Natural killer cell (primary cell): ENCODE measurements at regions not wholly inside any gene's neighbourhood (a gene's known extent, or its start where the extent isn't known, plus 50 kb on each side); places are given as distances from the start of the nearest gene placed in this dataset.
"Not testable (repeated sequence)": the region's sequence is repeated elsewhere in the genome, so short reads cannot be mapped to it uniquely, and the experiment has no call there.

Experiments used
- ATAC-seq, 3 donors: fragments of 150-1000 bp in 2 of 3; fragments of 200-7000 bp in 1 of 3; cut with Tn5 transposase; 1 replicate in 1 of 3; 2 replicates in 2 of 3; pipeline ENCODE4 v1.10.0; 2021; ENCODE audit warnings: mild to moderate bottlenecking in 2 of 3, moderate library complexity in 2 of 3
- DNase-seq, 2 donors: peaks; one replicate each; pipeline versions ENCODE4 v3.0.0 to v3.0.0-alpha.2; 2013 to 2021; ENCODE audit warnings: mixed read lengths in 1 of 2
- H3K27ac ChIP-seq: one replicate; pipeline ENCODE4 v1.5.1; 2013; ENCODE audit warnings: mild to moderate bottlenecking, low read length
- H3K27me3 ChIP-seq: one replicate; pipeline ENCODE4 v1.6.1; 2013; ENCODE audit warnings: low read length; ENCODE audit not compliant: control insufficient read depth, insufficient read depth
- H3K36me3 ChIP-seq: one replicate; pipeline ENCODE4 v1.6.1; 2013; ENCODE audit warnings: low read length; ENCODE audit not compliant: control insufficient read depth, insufficient read depth
- H3K4me1 ChIP-seq: one replicate; pipeline ENCODE4 v1.6.1; 2013; ENCODE audit warnings: low read length; ENCODE audit not compliant: control insufficient read depth, insufficient read depth
- H3K4me3 ChIP-seq: one replicate; pipeline ENCODE4 v1.5.1; 2013; ENCODE audit warnings: low read length
- H3K9me3 ChIP-seq: one replicate; pipeline ENCODE4 v1.6.1; 2013; ENCODE audit warnings: low read length; ENCODE audit not compliant: control insufficient read depth, insufficient read depth
- H3K27ac Mint-ChIP-seq, 2 donors: one replicate each; pipeline ENCODE4 v1.8.0; 2022; ENCODE audit warnings: mild to moderate bottlenecking in 2 of 2, mixed read lengths in 2 of 2, moderate library complexity in 1 of 2
- H3K27me3 Mint-ChIP-seq, 2 donors: one replicate each; pipeline ENCODE4 v1.8.0; 2022; ENCODE audit warnings: low read depth in 2 of 2, mixed read lengths in 2 of 2
- H3K36me3 Mint-ChIP-seq: one replicate; pipeline ENCODE4 v1.8.0; 2022; ENCODE audit warnings: mixed read lengths
- H3K4me1 Mint-ChIP-seq, 2 donors: one replicate each; pipeline ENCODE4 v1.8.0; 2022; ENCODE audit warnings: mixed read lengths in 2 of 2
- H3K4me3 Mint-ChIP-seq: one replicate; pipeline ENCODE4 v1.8.0; 2022; ENCODE audit warnings: mild to moderate bottlenecking, moderate library complexity, mixed read lengths
- H3K9me3 Mint-ChIP-seq, 2 donors: one replicate each; pipeline ENCODE4 v1.8.0; 2022; ENCODE audit warnings: mixed read lengths in 2 of 2
- WGBS: methylation state at CpG from one replicate; pipeline ENCODE4 v1.1.7; 2013; ENCODE audit warnings: missing lambda C conversion rate; ENCODE audit not compliant: insufficient coverage; 5-methylcytosine and 5-hydroxymethylcytosine counted together
- intact Hi-C: fragments of 100-400 bp; cut with micrococcal nuclease; formaldehyde crosslinking; loops from one replicate; pipeline ENCODE4 v1.14.2; 2022
- TF ChIP-seq, protein P1 (sequence below): fragments of 200-600 bp; IDR thresholded peaks from one replicate; pipeline ENCODE4 v1.8.0; 2022; ENCODE audit warnings: antibody characterized with exemption

DNA sequence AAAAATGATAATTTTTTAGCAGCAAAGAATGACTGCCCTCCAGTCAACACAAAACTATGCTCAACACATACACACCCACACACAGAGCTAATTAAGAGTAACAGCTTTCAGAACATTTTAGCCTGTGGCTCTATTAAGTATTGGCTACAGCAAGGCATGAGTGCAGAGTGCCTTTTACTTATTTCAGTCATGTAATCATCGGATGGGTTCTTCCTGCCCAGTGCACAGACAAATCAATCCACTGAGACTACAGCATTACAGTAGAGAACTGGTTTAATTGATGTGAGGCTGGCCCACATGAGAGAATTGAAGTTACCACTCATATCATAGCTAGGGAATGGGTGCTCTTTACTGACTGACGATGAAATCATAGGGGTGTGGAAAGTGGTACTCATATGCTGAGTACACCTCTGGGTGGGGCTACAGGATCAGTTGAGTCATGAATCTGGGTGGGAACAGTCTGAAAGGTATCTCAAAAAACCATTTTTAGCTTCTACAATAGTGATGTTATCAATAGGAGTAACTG lies 241.0 kb downstream of the FSIP2 start:
- DNase-seq (no peak), ATAC-seq (no peak)
- Mint-ChIP-seq H3K27ac (no peak overlapping the region), H3K4me3 (no peak overlapping the region), H3K36me3 (peaks cover 7% of the 10 kb centered on the region), H3K4me1 (no peaks in the 10 kb centered on the region), H3K9me3 (peaks cover 5 to 14% of the 10 kb centered on the region in 2 donors), H3K27me3 (no peaks in the 10 kb centered on the region)
- no peaks in the 10 kb centered on the region for H3K4me1 ChIP-seq
- H3K9me3 ChIP-seq, result no peaks in the 10 kb centered on the region
- WGBS, result 80% methylated on average over 2 of the region's 2 CpGs
- no peaks in the 10 kb centered on the region for H3K36me3 ChIP-seq
- no peak overlapping the region for H3K4me3 ChIP-seq
- intact Hi-C loops, result no loop called here
- H3K27ac ChIP-seq, result no peak overlapping the region
- no peaks in the 10 kb centered on the region for H3K27me3 ChIP-seq
- TF ChIP-seq, protein P1, sequence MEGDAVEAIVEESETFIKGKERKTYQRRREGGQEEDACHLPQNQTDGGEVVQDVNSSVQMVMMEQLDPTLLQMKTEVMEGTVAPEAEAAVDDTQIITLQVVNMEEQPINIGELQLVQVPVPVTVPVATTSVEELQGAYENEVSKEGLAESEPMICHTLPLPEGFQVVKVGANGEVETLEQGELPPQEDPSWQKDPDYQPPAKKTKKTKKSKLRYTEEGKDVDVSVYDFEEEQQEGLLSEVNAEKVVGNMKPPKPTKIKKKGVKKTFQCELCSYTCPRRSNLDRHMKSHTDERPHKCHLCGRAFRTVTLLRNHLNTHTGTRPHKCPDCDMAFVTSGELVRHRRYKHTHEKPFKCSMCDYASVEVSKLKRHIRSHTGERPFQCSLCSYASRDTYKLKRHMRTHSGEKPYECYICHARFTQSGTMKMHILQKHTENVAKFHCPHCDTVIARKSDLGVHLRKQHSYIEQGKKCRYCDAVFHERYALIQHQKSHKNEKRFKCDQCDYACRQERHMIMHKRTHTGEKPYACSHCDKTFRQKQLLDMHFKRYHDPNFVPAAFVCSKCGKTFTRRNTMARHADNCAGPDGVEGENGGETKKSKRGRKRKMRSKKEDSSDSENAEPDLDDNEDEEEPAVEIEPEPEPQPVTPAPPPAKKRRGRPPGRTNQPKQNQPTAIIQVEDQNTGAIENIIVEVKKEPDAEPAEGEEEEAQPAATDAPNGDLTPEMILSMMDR, result no peak

- Mint-ChIP-seq H3K9me3 (peaks cover 9 to 17% of the 10 kb centered on the region in 2 donors), H3K4me3 (no peak overlapping the region)
Observed at GRCh38 chr2:185980944-185981343, 242.3 kb downstream of the FSIP2 start.

GRCh38 chr2:185984670-185985069 lies 246.1 kb downstream of the FSIP2 start:
- H3K27me3 ChIP-seq, result no peaks in the 10 kb centered on the region
- no peaks in the 10 kb centered on the region for H3K36me3 ChIP-seq
- DNase-seq (no peak), ATAC-seq (no peak)
- H3K4me1 ChIP-seq, result no peaks in the 10 kb centered on the region
- WGBS, result 90% methylated on average over 1 of the region's 1 CpG
- TF ChIP-seq, protein P1, result no peak
- Mint-ChIP-seq H3K27me3 (no peaks in the 10 kb centered on the region), H3K27ac (no peak overlapping the region), H3K4me1 (no peaks in the 10 kb centered on the region), H3K36me3 (no peaks in the 10 kb centered on the region), H3K4me3 (no peak overlapping the region), H3K9me3 (peaks cover 11 to 20% of the 10 kb centered on the region in 2 donors)
- intact Hi-C loops, result no loop called here
- H3K9me3 ChIP-seq, result no peaks in the 10 kb centered on the region
- H3K4me3 ChIP-seq, result no peak overlapping the region
- no peak overlapping the region for H3K27ac ChIP-seq

More at GRCh38 chr2:185980944-185981343, 242.3 kb downstream of the FSIP2 start:
- TF ChIP-seq, protein P1, result no peak
- intact Hi-C loops, result no loop called here
- Mint-ChIP-seq H3K36me3 (peaks cover 7% of the 10 kb centered on the region), H3K27me3 (no peaks in the 10 kb centered on the region), H3K27ac (no peak overlapping the region), H3K4me1 (no peaks in the 10 kb centered on the region)
- no peak for DNase-seq
- H3K9me3 ChIP-seq, result no peaks in the 10 kb centered on the region
- ATAC-seq, result no peak
- H3K27me3 ChIP-seq, result no peaks in the 10 kb centered on the region
- no peak overlapping the region for H3K4me3 ChIP-seq
- no peaks in the 10 kb centered on the region for H3K4me1 ChIP-seq
- no peak overlapping the region for H3K27ac ChIP-seq
- WGBS, result 85% methylated on average over 2 of the region's 3 CpGs
- no peaks in the 10 kb centered on the region for H3K36me3 ChIP-seq

DNA sequence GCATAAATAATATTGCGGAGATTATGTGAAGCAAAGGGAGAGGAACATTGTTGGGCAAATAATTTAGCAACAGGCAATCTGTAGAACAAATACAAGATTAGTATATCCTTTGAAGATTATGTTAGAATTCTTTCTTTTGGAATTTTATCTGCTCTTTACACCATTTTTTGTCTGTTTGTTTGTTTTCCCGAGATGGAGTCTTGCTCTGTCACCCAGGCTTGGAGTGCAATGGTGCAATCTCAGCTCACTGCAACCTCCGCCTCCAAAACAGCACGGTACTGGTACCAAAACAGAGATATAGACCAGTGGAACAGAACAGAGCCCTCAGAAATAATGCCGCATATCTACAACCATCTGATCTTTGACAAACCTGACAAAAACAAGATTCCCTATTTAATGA lies 250.3 kb downstream of the FSIP2 start:
- intact Hi-C loops, result not testable (repeated sequence)

More for the DNA sequence above, 250.3 kb downstream of the FSIP2 start:
- not testable (repeated sequence) for H3K4me3 Mint-ChIP-seq, H3K4me1 Mint-ChIP-seq, ATAC-seq, H3K4me1 ChIP-seq, H3K27ac ChIP-seq, H3K9me3 ChIP-seq, DNase-seq, H3K27ac Mint-ChIP-seq, H3K27me3 ChIP-seq, H3K36me3 ChIP-seq, H3K4me3 ChIP-seq, H3K27me3 Mint-ChIP-seq, H3K36me3 Mint-ChIP-seq
- 87% methylated on average over 4 of the region's 5 CpGs for WGBS
- H3K9me3 Mint-ChIP-seq, result peaks cover 17% of the 10 kb centered on the region in 2 donors
